NB4 (cell line): ENCODE measurements at regions not wholly inside any gene's neighbourhood (a gene's known extent, or its start where the extent isn't known, plus 50 kb on each side); places are given as distances from the start of the nearest gene placed in this dataset.

Source experiments
- MYC ChIP-seq: IDR thresholded peaks from 2 replicates; pipeline ENCODE4 v1.6.1; 2011; ENCODE audit warnings: low read depth, low read length
- POLR2A ChIP-seq: IDR thresholded peaks from 2 replicates; pipeline ENCODE4 v1.6.1; 2011; ENCODE audit warnings: mild to moderate bottlenecking; ENCODE audit not compliant: insufficient read length; ENCODE audit errors: extremely low read depth
- TF ChIP-seq, protein P1 (sequence below): IDR thresholded peaks from one replicate; pipeline ENCODE4 v1.5.1; 2012; ENCODE audit warnings: low read depth, low read length
- TF ChIP-seq, protein P2 (sequence below): IDR thresholded peaks from 2 replicates; pipeline ENCODE4 v1.6.1; 2011; ENCODE audit warnings: low read depth, low read length

DNA sequence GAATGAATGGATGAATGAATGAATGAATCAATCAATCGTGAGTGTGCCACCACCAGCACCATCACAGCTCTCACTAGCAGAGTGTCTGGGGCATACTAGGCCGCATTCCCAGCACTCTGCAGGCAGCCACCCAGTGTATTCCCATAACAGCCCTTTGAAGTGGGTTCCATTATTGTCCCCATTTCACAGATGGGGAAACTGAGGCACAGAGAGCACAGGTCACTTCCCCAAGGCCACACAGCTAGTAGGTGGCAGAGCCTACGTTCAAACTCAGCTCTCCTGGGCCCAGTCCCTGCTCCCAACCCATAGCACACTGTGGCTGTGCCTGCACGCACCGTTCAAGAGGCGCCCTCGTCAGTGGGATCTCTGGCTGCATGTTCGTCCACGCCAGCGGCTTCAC lies 88.1 kb downstream of the RFLNA start:
- TF ChIP-seq, protein P1, sequence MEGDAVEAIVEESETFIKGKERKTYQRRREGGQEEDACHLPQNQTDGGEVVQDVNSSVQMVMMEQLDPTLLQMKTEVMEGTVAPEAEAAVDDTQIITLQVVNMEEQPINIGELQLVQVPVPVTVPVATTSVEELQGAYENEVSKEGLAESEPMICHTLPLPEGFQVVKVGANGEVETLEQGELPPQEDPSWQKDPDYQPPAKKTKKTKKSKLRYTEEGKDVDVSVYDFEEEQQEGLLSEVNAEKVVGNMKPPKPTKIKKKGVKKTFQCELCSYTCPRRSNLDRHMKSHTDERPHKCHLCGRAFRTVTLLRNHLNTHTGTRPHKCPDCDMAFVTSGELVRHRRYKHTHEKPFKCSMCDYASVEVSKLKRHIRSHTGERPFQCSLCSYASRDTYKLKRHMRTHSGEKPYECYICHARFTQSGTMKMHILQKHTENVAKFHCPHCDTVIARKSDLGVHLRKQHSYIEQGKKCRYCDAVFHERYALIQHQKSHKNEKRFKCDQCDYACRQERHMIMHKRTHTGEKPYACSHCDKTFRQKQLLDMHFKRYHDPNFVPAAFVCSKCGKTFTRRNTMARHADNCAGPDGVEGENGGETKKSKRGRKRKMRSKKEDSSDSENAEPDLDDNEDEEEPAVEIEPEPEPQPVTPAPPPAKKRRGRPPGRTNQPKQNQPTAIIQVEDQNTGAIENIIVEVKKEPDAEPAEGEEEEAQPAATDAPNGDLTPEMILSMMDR, result no peak
- TF ChIP-seq POLR2A (no peak), MYC (no peak)
- TF ChIP-seq, protein P2, sequence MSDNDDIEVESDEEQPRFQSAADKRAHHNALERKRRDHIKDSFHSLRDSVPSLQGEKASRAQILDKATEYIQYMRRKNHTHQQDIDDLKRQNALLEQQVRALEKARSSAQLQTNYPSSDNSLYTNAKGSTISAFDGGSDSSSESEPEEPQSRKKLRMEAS, result no peak
